Activated CD8-positive, alpha-beta memory T cell treated with anti-CD3 and anti-CD28 coated beads for 36 hours (primary cell): ENCODE measurements at regions not wholly inside any gene's neighbourhood (a gene's known extent, or its start where the extent isn't known, plus 50 kb on each side); places are given as distances from the start of the nearest gene placed in this dataset.
"Not testable (repeated sequence)": the region's sequence is repeated elsewhere in the genome, so short reads cannot be mapped to it uniquely, and the experiment has no call there.

ENCODE experiments used
- CTCF ChIA-PET: fragments of 350-600 bp; sonication (Branson Sonifier 250); formaldehyde crosslinking; loops from one replicate; lab custom pipeline; 2021; ENCODE audit warnings: antibody characterized with exemption; lab: Charles Lee
- POLR2A ChIA-PET: fragments of 350-600 bp; sonication (Branson Sonifier 250); formaldehyde crosslinking; loops from one replicate; lab custom pipeline; 2021; ENCODE audit warnings: antibody characterized with exemption; lab: Charles Lee

DNA sequence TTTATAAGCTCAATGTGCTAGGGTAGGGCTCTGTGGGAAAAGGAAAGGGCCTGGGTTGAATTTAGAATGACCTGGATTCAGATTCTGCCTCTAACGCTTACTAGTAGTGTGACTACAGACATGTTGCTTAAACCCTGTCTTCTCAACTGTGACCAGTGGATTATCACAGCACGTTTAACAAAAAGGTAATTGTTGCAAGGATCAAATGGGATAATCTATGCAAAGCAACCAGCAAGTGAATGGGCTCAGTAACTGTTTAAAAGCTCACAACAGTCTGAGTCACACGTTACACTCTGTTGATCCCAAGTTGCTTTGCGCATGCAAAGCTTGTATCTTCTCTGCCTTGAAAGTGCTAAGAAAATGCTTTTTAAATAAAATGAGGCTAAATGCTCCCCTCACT is 236.5 kb downstream of the IL20RB start:
- CTCF ChIA-PET, result no interaction called here
- POLR2A ChIA-PET, result no interaction called here

- CTCF ChIA-PET, POLR2A ChIA-PET: not testable (repeated sequence)
Observed at GRCh38 chr3:137198374-137198773, 240.6 kb downstream of the IL20RB start.

- POLR2A ChIA-PET, result no interaction called here
- CTCF ChIA-PET, result no interaction called here
Observed at GRCh38 chr3:137199678-137200077, 241.9 kb downstream of the IL20RB start.

- CTCF ChIA-PET, result no interaction called here
- POLR2A ChIA-PET, result no interaction called here
Observed at GRCh38 chr3:137201066-137201465, 243.3 kb downstream of the IL20RB start.

DNA sequence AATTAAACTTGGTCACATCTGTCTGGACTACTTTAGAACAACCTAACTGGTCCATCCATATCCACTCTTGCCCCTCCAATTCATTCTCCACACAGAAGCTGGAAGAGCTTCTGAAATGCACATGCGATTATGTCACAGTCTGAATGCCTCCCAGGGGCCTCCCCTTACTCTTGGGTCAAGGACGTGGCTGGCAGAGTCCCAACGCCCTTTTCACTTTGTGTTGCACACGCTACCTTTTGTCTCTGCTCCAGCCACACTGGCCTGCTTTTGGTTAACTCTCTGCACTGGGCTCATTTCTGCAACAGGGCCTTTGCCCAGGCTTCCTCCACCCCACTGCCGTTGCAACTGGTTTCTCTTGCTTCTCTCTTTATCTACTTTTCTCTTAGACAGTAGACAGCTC is 245.2 kb downstream of the IL20RB start:
- POLR2A ChIA-PET, result no interaction called here
- CTCF ChIA-PET, result no interaction called here

GRCh38 chr3:137204409-137204808 is 246.6 kb downstream of the IL20RB start:
- ChIA-PET POLR2A (no interaction called here), CTCF (interaction anchor here (0.6 kb wide), 2 partner anchors 57 to 811 kb away, joined by 3 read pairs; no protein-coding TSS in a partner anchor)

- CTCF ChIA-PET, result no interaction called here
- POLR2A ChIA-PET, result no interaction called here
Observed at GRCh38 chr3:137205394-137206045, 247.7 kb downstream of the IL20RB start.

DNA sequence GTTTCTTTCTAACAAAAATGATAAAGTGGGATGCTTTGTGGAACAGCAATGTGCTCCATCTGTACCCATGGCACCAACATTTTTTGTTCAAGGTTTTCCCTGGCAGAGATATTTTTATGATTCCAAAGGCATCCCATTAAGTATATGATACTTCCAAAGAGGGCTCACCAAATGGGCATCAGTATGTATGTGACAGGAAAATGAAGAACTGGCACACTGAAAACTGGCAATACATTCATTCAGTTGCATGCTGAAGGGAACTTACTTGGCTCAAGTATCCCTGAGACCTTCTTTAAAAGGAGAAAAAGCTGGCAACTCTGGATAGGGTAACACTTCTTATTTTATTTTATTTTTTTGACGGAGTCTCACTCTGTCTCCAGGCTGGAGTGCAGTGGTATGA is 249.8 kb downstream of the IL20RB start:
- ChIA-PET CTCF (no interaction called here), POLR2A (no interaction called here)

DNA sequence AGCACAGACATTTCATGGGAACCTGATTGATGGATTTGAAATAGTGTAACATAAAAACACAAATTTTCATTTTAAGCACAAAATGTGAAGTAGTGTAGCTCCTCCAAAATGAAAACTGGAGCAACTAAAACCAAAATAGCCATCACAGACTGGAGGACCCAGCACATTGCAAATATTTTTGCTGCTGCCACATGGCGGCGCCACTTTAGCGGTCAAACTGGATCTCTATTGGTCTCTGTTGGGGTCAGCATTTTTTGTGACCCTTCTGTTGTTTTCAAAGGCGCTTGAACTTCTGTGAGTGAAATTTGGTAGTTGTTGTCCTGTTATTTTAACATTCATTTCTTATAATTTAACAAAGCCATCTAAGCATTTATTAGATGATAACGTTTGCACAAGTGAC is 259.9 kb downstream of the IL20RB start:
- POLR2A ChIA-PET, result no interaction called here
- CTCF ChIA-PET, result no interaction called here

GRCh38 chr3:137219801-137220445 is 262.1 kb downstream of the IL20RB start:
- CTCF ChIA-PET, result no interaction called here
- POLR2A ChIA-PET, result interaction anchor here (0.7 kb wide), 1 partner anchor 776 kb away, joined by 3 read pairs; no protein-coding TSS in a partner anchor

- ChIA-PET POLR2A (no interaction called here), CTCF (no interaction called here)
Observed at GRCh38 chr3:137222736-137223225, 265.0 kb downstream of the IL20RB start.

DNA sequence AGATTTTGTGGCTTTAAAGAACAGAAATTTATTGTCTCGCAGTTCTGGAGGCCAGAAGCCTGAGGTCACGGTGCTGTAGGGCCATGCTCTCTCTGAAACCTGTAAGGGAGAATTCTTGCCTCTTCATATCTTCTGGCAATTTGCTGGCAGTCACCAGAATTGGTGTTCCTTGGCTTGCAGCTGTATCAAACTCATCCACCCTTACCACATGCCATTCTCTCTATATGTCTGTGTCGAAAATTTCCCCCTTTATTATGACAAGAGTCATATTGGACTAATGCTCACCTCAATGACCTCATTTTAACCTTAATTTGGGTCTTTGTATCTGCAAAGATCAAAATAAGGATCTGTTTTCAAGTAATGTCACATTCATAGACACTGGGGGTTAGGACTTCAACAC is 266.7 kb downstream of the IL20RB start:
- CTCF ChIA-PET, result no interaction called here
- POLR2A ChIA-PET, result no interaction called here

DNA sequence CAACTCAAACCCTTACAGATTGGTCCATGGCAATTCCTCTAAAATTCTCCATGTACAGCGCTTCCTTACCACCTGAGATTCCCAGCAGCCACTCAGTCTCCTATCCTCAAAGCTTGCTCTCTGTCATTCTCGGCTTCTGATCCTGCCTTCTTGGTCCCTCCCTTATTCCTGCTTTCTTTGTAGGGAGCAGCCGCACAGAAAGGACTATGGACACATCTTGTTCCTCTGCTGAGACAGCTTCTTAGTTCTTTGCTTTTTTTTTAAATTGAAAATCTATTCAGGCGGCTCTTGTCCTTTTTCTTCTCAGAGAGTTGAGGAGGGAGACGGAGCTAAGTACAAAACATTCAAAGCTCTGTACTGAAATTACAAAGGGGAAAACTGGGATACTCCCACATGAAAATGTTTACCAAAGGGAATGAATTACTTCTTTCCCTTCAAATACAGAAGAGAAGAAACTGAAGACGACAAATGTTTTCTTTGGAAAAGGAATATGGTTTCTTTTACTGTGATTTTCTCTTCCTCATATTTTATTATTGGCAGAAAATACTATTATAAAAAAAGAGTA is 285.1 kb downstream of the IL20RB start:
- ChIA-PET POLR2A (no interaction called here), CTCF (no interaction called here)

- POLR2A ChIA-PET, result no interaction called here
- CTCF ChIA-PET, result no interaction called here
Observed at GRCh38 chr3:137246491-137246890, 288.7 kb downstream of the IL20RB start.

DNA sequence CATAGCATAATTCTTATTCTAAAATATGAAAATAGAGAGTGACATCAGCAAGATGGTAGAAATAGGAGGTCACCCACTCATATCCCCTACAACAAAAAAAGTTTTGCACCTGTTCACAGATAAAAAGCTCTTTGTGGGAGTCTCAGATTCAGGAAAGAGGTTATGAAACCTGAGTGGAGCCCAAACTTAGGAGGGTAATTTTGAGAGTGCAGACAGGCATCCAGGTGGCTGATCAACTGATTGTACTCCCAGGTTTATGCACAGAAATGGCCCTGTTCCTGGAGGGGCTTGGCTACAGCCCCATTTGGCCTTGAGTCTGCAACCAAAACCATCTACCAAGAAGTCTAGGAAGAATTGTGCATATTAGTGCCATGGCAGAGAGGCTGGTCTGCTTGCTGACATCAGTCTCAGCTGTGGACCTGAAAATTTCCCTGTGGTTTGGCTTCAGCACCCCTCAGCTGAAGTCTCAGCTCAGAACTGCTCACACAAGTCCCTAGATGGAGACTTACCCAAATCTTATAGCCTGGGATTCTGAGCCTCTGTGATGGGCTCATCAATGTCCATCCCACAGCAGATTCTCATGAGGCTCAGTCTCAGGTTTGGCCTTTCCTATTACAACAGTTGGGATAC is 291.6 kb downstream of the IL20RB start:
- POLR2A ChIA-PET, result no interaction called here
- CTCF ChIA-PET, result no interaction called here

- ChIA-PET CTCF (no interaction called here), POLR2A (no interaction called here)
Observed at GRCh38 chr3:137259089-137259488, 301.3 kb downstream of the IL20RB start.

DNA sequence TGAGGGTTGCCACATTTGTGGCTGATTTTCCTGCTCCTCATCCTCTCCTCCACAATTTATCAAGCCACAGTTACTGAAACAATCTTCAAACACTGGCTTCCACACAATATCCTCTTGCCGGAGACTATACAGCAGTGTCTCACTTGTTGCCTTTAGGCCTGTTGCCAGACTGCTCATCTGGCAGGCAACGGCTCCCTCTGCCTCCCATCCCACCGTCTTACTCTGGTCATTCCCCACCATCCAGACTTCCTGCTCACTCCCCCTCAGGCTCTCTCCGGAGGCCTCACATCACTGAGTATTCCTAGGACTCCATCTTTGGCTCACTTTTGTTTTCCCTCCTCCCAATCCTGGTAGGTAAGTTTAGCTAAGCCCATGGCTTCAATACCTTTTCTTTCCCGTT is 301.9 kb downstream of the IL20RB start:
- ChIA-PET CTCF (no interaction called here), POLR2A (no interaction called here)

DNA sequence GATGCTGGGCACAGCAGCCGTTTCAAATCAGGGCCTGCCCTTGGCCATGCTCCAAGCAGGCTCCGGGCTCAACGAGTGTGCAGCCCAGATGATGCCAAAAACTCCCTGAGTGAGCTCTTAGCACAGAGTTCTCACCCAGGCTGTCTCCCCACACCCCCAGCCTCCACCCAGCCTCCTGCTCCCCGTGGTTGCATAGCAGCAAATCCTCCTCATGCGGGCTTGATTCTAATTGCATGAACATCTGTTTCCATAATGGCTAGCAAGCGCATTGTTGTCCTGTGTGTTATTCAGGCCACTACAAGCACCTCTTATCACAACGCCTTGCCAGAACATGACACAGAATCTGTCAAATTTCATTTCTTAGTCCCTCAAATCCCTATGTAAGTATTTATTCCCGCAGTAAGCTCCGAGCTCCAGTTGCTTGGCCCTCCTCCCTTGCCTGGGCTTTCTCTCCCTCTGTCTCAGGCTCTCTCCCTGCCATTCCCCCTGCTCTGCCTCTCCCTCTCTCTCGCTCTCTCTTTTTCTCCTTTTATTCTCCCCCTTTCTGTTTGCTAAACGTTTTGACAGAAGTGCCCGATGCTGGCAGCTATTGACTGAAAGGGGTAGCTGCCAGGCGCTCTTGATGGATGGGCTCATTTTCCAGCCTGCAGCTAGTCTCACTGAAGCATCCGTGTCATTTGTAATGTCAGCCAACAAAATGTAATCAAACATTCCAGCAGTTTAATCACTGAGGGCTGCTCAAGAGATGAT is 306.5 kb downstream of the IL20RB start:
- ChIA-PET POLR2A (no interaction called here), CTCF (no interaction called here)

GRCh38 chr3:137264843-137265330 is 307.1 kb downstream of the IL20RB start:
- POLR2A ChIA-PET, result no interaction called here
- CTCF ChIA-PET, result no interaction called here

DNA sequence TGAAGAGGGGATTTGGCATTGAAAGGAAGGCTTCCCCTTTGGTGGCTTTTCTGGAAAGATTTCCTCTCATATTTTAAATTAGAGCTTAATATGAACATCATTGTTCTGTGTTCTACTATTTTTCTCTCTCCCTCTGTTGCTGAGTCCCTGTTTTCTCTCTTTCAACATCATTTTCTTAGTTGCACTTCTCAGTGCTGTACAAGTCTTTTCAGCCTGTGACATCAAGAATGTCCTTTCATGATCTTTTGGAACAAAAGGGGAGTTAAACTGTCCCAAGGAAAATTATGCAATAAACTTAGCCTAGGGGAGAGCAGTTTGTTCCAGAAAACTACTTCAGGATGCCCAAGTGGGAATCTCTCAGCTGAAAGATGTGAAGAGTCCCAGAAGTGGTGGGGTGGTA is 325.1 kb downstream of the IL20RB start:
- ChIA-PET CTCF (no interaction called here), POLR2A (no interaction called here)
